Epithelial cell of esophagus (primary cell): ENCODE measurements at regions not wholly inside any gene's neighbourhood (a gene's known extent, or its start where the extent isn't known, plus 50 kb on each side); places are given as distances from the start of the nearest gene placed in this dataset.

Source experiments
- DNase-seq: peaks from one replicate; pipeline ENCODE4 v3.0.0; 2010; ENCODE audit warnings: low read depth
- H3K4me3 ChIP-seq: 2 replicates; pipeline ENCODE4 v1.5.1; 2011; ENCODE audit warnings: mild to moderate bottlenecking, low read length, control low read depth
- CTCF ChIP-seq: IDR thresholded peaks from 2 replicates; pipeline ENCODE4 v1.5.1; 2011; ENCODE audit warnings: low read depth, mild to moderate bottlenecking, low read length, control low read depth, inconsistent platforms; ENCODE audit not compliant: insufficient read depth; ENCODE audit errors: missing control alignments

- no peak for DNase-seq
- TF ChIP-seq CTCF = no peak
- H3K4me3 ChIP-seq = no peak overlapping the region
Measured at GRCh38 chr3:147736226-147736625, 327.1 kb downstream of the ZIC1 start.

- no peak for TF ChIP-seq CTCF
- no peak for DNase-seq
- no peak overlapping the region for H3K4me3 ChIP-seq
Measured at GRCh38 chr3:147737376-147737775, 328.2 kb downstream of the ZIC1 start.

GRCh38 chr3:147740928-147741327, 331.8 kb downstream of the ZIC1 start:
- TF ChIP-seq CTCF = no peak
- DNase-seq = no peak
- no peak overlapping the region for H3K4me3 ChIP-seq

GRCh38 chr3:147744967-147745366, 335.8 kb downstream of the ZIC1 start:
- TF ChIP-seq CTCF = no peak
- H3K4me3 ChIP-seq = no peak overlapping the region
- no peak for DNase-seq

GRCh38 chr3:147755310-147755709, 346.1 kb downstream of the ZIC1 start:
- TF ChIP-seq CTCF = no peak
- no peak for DNase-seq
- H3K4me3 ChIP-seq = no peak overlapping the region

GRCh38 chr3:147756476-147756875, 347.3 kb downstream of the ZIC1 start:
- TF ChIP-seq CTCF = no peak
- no peak overlapping the region for H3K4me3 ChIP-seq
- no peak for DNase-seq

GRCh38 chr3:147757866-147758265, 348.7 kb downstream of the ZIC1 start:
- no peak overlapping the region for H3K4me3 ChIP-seq
- TF ChIP-seq CTCF = no peak
- DNase-seq = no peak
